M059J (cell line): ENCODE measurements at regions not wholly inside any gene's neighbourhood (a gene's known extent, or its start where the extent isn't known, plus 50 kb on each side); places are given as distances from the start of the nearest gene placed in this dataset.
"Not testable (repeated sequence)": the region's sequence is repeated elsewhere in the genome, so short reads cannot be mapped to it uniquely, and the experiment has no call there.

Experiments used
- DNase-seq: peaks from one replicate; pipeline ENCODE4 v3.0.0-alpha.2; 2012; ENCODE audit warnings: low read depth

GRCh38 chr3:34109846-34110245 lies 311.4 kb downstream of the PDCD6IP start:
- DNase-seq: no peak

- DNase-seq: no peak
Observed at GRCh38 chr3:34111361-34111760, 312.9 kb downstream of the PDCD6IP start.

GRCh38 chr3:34112261-34112660 lies 313.8 kb downstream of the PDCD6IP start:
- not testable (repeated sequence) for DNase-seq

GRCh38 chr3:34131091-34131490 lies 332.7 kb downstream of the PDCD6IP start:
- no peak for DNase-seq

GRCh38 chr3:34132069-34132692 lies 333.8 kb downstream of the PDCD6IP start:
- no peak for DNase-seq

- DNase-seq: no peak
Observed at GRCh38 chr3:34139566-34139965, 341.1 kb downstream of the PDCD6IP start.

- DNase-seq: no peak
Observed at GRCh38 chr3:34140616-34141015, 342.2 kb downstream of the PDCD6IP start.

- no peak for DNase-seq
Observed at GRCh38 chr3:34141841-34142337, 343.5 kb downstream of the PDCD6IP start.

- no peak for DNase-seq
Observed at GRCh38 chr3:34145796-34146195, 347.4 kb downstream of the PDCD6IP start.

GRCh38 chr3:34146596-34146995 lies 348.2 kb downstream of the PDCD6IP start:
- no peak for DNase-seq

GRCh38 chr3:34150992-34151391 lies 352.6 kb downstream of the PDCD6IP start:
- no peak for DNase-seq

GRCh38 chr3:34152656-34153055 lies 354.2 kb downstream of the PDCD6IP start:
- DNase-seq: no peak

GRCh38 chr3:34155108-34155507 lies 356.7 kb downstream of the PDCD6IP start:
- no peak for DNase-seq

GRCh38 chr3:34155666-34156065 lies 357.2 kb downstream of the PDCD6IP start:
- DNase-seq: no peak

GRCh38 chr3:34157491-34157890 lies 359.1 kb downstream of the PDCD6IP start:
- DNase-seq: no peak

- DNase-seq: no peak
Observed at GRCh38 chr3:34159613-34160420, 361.4 kb downstream of the PDCD6IP start.

GRCh38 chr3:34169636-34170035 lies 371.2 kb downstream of the PDCD6IP start:
- DNase-seq: not testable (repeated sequence)

GRCh38 chr3:34174740-34175139 lies 376.3 kb downstream of the PDCD6IP start:
- no peak for DNase-seq

GRCh38 chr3:34175636-34176176 lies 377.3 kb downstream of the PDCD6IP start:
- no peak for DNase-seq

- no peak for DNase-seq
Observed at GRCh38 chr3:34176723-34177122, 378.3 kb downstream of the PDCD6IP start.

GRCh38 chr3:34178415-34178814 lies 380.0 kb downstream of the PDCD6IP start:
- DNase-seq: no peak

GRCh38 chr3:34179716-34180115 lies 381.3 kb downstream of the PDCD6IP start:
- DNase-seq: no peak

- no peak for DNase-seq
Observed at GRCh38 chr3:34180532-34180931, 382.1 kb downstream of the PDCD6IP start.
